Omental fat pad (tissue), 3 donors: ENCODE measurements at regions not wholly inside any gene's neighbourhood (a gene's known extent, or its start where the extent isn't known, plus 50 kb on each side); places are given as distances from the start of the nearest gene placed in this dataset.
"Not testable (repeated sequence)": the region's sequence is repeated elsewhere in the genome, so short reads cannot be mapped to it uniquely, and the experiment has no call there.

ENCODE experiments used
- ATAC-seq: fragments of 150-250 bp; one replicate; pipeline ENCODE4 v1.9.1; 2016; ENCODE audit warnings: mild to moderate bottlenecking, moderate library complexity; ENCODE audit not compliant: low FRiP score
- DNase-seq: peaks from one replicate; pipeline ENCODE4 v3.0.0-alpha.2; 2019; ENCODE audit warnings: low spot score
- CTCF ChIP-seq, 3 donors: fragments of 450-650 bp; IDR thresholded peaks; one replicate each; pipeline ENCODE4 v1.5.1; 2016 to 2017; ENCODE audit warnings: antibody characterized with exemption in 3 of 3, mild to moderate bottlenecking in 3 of 3, moderate library complexity in 2 of 3

GRCh38 chr20:48217190-48217589 is 431.9 kb upstream of the SULF2 start:
- ATAC-seq (peak; percentile 84), DNase-seq (no peak)
- TF ChIP-seq CTCF (IDR thresholded peaks at IDR 0.05) = no peak

- ATAC-seq (no peak), DNase-seq (no peak)
- TF ChIP-seq CTCF (IDR thresholded peaks at IDR 0.05) = no peak
Observed at GRCh38 chr20:48215536-48215935, 430.3 kb upstream of the SULF2 start.

- ATAC-seq (no peak), DNase-seq (no peak)
- TF ChIP-seq CTCF (IDR thresholded peaks at IDR 0.05) = no peak
Observed at GRCh38 chr20:48214601-48215000, 429.3 kb upstream of the SULF2 start.

GRCh38 chr20:48213635-48214034 is 428.4 kb upstream of the SULF2 start:
- ATAC-seq, DNase-seq: not testable (repeated sequence)

- no peak for TF ChIP-seq CTCF (IDR thresholded peaks at IDR 0.05)
- DNase-seq (no peak), ATAC-seq (no peak)
Observed at GRCh38 chr20:48212806-48213509, 427.7 kb upstream of the SULF2 start.

- ATAC-seq (no peak), DNase-seq (no peak)
- no peak for TF ChIP-seq CTCF (IDR thresholded peaks at IDR 0.05)
Observed at GRCh38 chr20:48211847-48212246, 426.6 kb upstream of the SULF2 start.

- no peak for DNase-seq
- no peak for TF ChIP-seq CTCF (IDR thresholded peaks at IDR 0.05)
- no peak for ATAC-seq
Observed at GRCh38 chr20:48211238-48211637, 426.0 kb upstream of the SULF2 start.
